A549 (cell line): ENCODE measurements at regions not wholly inside any gene's neighbourhood (a gene's known extent, or its start where the extent isn't known, plus 50 kb on each side); places are given as distances from the start of the nearest gene placed in this dataset.

Experiments
- ATAC-seq, 2 experiments: fragments of 200-7000 bp in 1 of 2; fragments of >200 bp in 1 of 2; cut with Nextera tagmentation in 1 of 2; cut with Tn5 transposase in 1 of 2; 3 replicates each; pipeline versions ENCODE4 v1.8.0 to v1.9.1; 2018 to 2020; ENCODE audit warnings: mild to moderate bottlenecking in 1 of 2, moderate library complexity in 1 of 2
- CTCF ChIA-PET: fragments of 300-600 bp; sonication (Branson Sonifier 250); formaldehyde crosslinking; extraction: SDS; loops from one replicate; lab custom pipeline; 2021; ENCODE audit warnings: antibody characterized with exemption, inconsistent platforms; lab: Yijun Ruan, JAX
- POLR2A ChIA-PET: fragments of 350-600 bp; formaldehyde crosslinking; extraction: SDS; loops from one replicate; lab custom pipeline; 2021; ENCODE audit warnings: antibody characterized with exemption, inconsistent platforms; lab: Yijun Ruan, JAX
- DNase-seq, 2 experiments: peaks; one replicate each; pipeline versions ENCODE4 v3.0.0 to v3.0.0-alpha.2; 2011 to 2016; ENCODE audit warnings: low read depth in 1 of 2, low spot score in 1 of 2
- FAIRE-seq: peaks from 2 replicates; lab custom pipeline; 2011; peaks lifted over from hg19 to GRCh38; lab: Jason Lieb, UNC
- H3K27ac ChIP-seq, 2 experiments: fragments of >200 bp; sonication (Bioruptor Twin); formaldehyde crosslinking; 3 replicates each; pipeline ENCODE4 v1.5.1; 2016 to 2017
- H3K4me1 ChIP-seq: fragments of >200 bp; sonication (Bioruptor Twin); formaldehyde crosslinking; 3 replicates; pipeline ENCODE4 v1.6.1; 2016
- H3K4me2 ChIP-seq: fragments of >200 bp; sonication (Bioruptor Twin); formaldehyde crosslinking; 3 replicates; pipeline ENCODE4 v1.6.1; 2016
- H3K4me3 ChIP-seq: fragments of >200 bp; sonication (Bioruptor Twin); formaldehyde crosslinking; 3 replicates; pipeline ENCODE4 v1.5.1; 2016
- H3K9me3 ChIP-seq: fragments of >200 bp; sonication (Bioruptor Twin); formaldehyde crosslinking; 3 replicates; pipeline ENCODE4 v1.6.1; 2016
- BCL3 ChIP-seq: fragments of >200 bp; sonication (Bioruptor Twin); formaldehyde crosslinking; IDR thresholded peaks from 3 replicates; pipeline ENCODE4 v1.6.1; 2016
- BHLHE40 ChIP-seq: IDR thresholded peaks from 2 replicates; pipeline ENCODE4 v1.6.1; 2012; ENCODE audit warnings: low read depth, low read length, inconsistent platforms
- CBX8 ChIP-seq: fragments of 200-600 bp; sonication (generic); IDR thresholded peaks from 2 replicates; pipeline ENCODE4 v1.6.1; 2016
- CEBPB ChIP-seq, 2 experiments: fragments of >200 bp in 1 of 2; sonication (Bioruptor Twin) in 1 of 2; formaldehyde crosslinking in 1 of 2; IDR thresholded peaks; 2 replicates each; pipeline ENCODE4 v1.6.1; 2012 to 2016
- E2F6 ChIP-seq: IDR thresholded peaks from 2 replicates; pipeline ENCODE4 v1.6.1; 2012; ENCODE audit warnings: low read depth, borderline replicate concordance
- EHF ChIP-seq: fragments of 250-450 bp; sonication (Bioruptor Pico); IDR thresholded peaks from 2 replicates; pipeline ENCODE4 v1.5.0; 2020; ENCODE audit warnings: mild to moderate bottlenecking
- EP300 ChIP-seq, 2 experiments: fragments of >200 bp; sonication (Bioruptor Twin); formaldehyde crosslinking; IDR thresholded peaks; 2 replicates in 1 of 2; 3 replicates in 1 of 2; pipeline ENCODE4 v1.6.1; 2016 to 2017
- FOSL2 ChIP-seq, 2 experiments: fragments of 450-650 bp in 1 of 2; fragments of >200 bp in 1 of 2; sonication (Bioruptor Twin) in 1 of 2; formaldehyde crosslinking; IDR thresholded peaks; 2 replicates each; pipeline versions ENCODE4 v1.5.0 to v1.6.1; 2016 to 2020; ENCODE audit warnings: mild to moderate bottlenecking in 1 of 2, moderate library complexity in 1 of 2
- GATA3 ChIP-seq: IDR thresholded peaks from 2 replicates; pipeline ENCODE4 v1.6.1; 2012; ENCODE audit warnings: borderline replicate concordance
- HES2 ChIP-seq: fragments of >200 bp; sonication (Bioruptor Twin); formaldehyde crosslinking; IDR thresholded peaks from 2 replicates; pipeline ENCODE4 v1.6.1; 2016
- HOXA7 ChIP-seq: fragments of 250-450 bp; sonication (Bioruptor Pico); IDR thresholded peaks from 2 replicates; pipeline ENCODE4 v1.5.0; 2020; ENCODE audit warnings: mild to moderate bottlenecking, moderate library complexity
- HOXB13 ChIP-seq: fragments of 250-450 bp; sonication (Bioruptor Pico); IDR thresholded peaks from 2 replicates; pipeline ENCODE4 v1.5.0; 2020; ENCODE audit warnings: low read depth, mild to moderate bottlenecking, moderate library complexity
- JUNB ChIP-seq: fragments of >200 bp; sonication (Bioruptor Twin); formaldehyde crosslinking; IDR thresholded peaks from 2 replicates; pipeline ENCODE4 v1.6.1; 2016
- KDM5A ChIP-seq: fragments of 200-600 bp; sonication (generic); IDR thresholded peaks from 2 replicates; pipeline ENCODE4 v1.6.1; 2016; ENCODE audit warnings: antibody characterized with exemption, mild to moderate bottlenecking
- MAFK ChIP-seq: fragments of 450-650 bp; IDR thresholded peaks from 2 replicates; pipeline ENCODE4 v1.6.1; 2014; ENCODE audit not compliant: partially characterized antibody
- MAX ChIP-seq: IDR thresholded peaks from 2 replicates; pipeline ENCODE4 v1.6.1; 2012
- MAZ ChIP-seq: fragments of 150-350 bp; IDR thresholded peaks from 2 replicates; pipeline ENCODE4 v1.6.1; 2014; ENCODE audit warnings: antibody characterized with exemption, low read depth, low read length, borderline replicate concordance
- MYC ChIP-seq: IDR thresholded peaks from 2 replicates; pipeline ENCODE4 v1.6.1; 2012; ENCODE audit warnings: mild to moderate bottlenecking, inconsistent platforms, low read length, improper control_type of control experiment, borderline replicate concordance
- NFE2L2 ChIP-seq: fragments of 150-350 bp; conservative IDR thresholded peaks from 2 replicates; pipeline ENCODE4 v1.6.1; 2014; ENCODE audit warnings: low read length
- NR3C1 ChIP-seq: fragments of >200 bp; sonication (Bioruptor Twin); formaldehyde crosslinking; IDR thresholded peaks from 3 replicates; pipeline ENCODE4 v1.6.1; 2017
- PBX3 ChIP-seq: IDR thresholded peaks from 2 replicates; pipeline ENCODE4 v1.6.1; 2012
- POLR2A ChIP-seq: IDR thresholded peaks from 2 replicates; pipeline ENCODE4 v1.6.1; 2012; ENCODE audit warnings: mild to moderate bottlenecking, low read length
- RAD21 ChIP-seq, 2 experiments: fragments of >200 bp in 1 of 2; sonication (Bioruptor Twin) in 1 of 2; formaldehyde crosslinking in 1 of 2; IDR thresholded peaks in 1 of 2; conservative IDR thresholded peaks in 1 of 2; 2 replicates in 1 of 2; 3 replicates in 1 of 2; pipeline ENCODE4 v1.6.1; 2012 to 2018; ENCODE audit warnings: inconsistent platforms in 1 of 2
- RCOR1 ChIP-seq: fragments of 150-350 bp; IDR thresholded peaks from 2 replicates; pipeline ENCODE4 v1.6.1; 2014; ENCODE audit warnings: antibody characterized with exemption, low read length, low read depth
- SMC3 ChIP-seq: fragments of >200 bp; sonication (Bioruptor Twin); formaldehyde crosslinking; IDR thresholded peaks from 3 replicates; pipeline ENCODE4 v1.6.1; 2018; ENCODE audit warnings: inconsistent platforms
- TP53 ChIP-seq: fragments of 250-450 bp; sonication (Bioruptor Pico); IDR thresholded peaks from 2 replicates; pipeline ENCODE4 v1.5.0; 2021; ENCODE audit warnings: mild to moderate bottlenecking, moderate library complexity
- ZNF302 ChIP-seq: fragments of 250-450 bp; sonication (Bioruptor Pico); IDR thresholded peaks from 2 replicates; pipeline ENCODE4 v1.9.0; 2021; ENCODE audit warnings: inconsistent platforms, mild to moderate bottlenecking, moderate library complexity
- WGBS: methylation state at CpG from one replicate; pipeline ENCODE4 v1.1.6; 2017; ENCODE audit errors: missing lambda C conversion rate; 5-methylcytosine and 5-hydroxymethylcytosine counted together

- ChIA-PET CTCF (interaction anchor here (0.8 to 1.4 kb wide), 3 partner anchors 10 to 95 kb away, joined by 3 read pairs; no protein-coding TSS in a partner anchor), POLR2A (no interaction called here)
- no peaks in the 10 kb centered on the region for H3K9me3 ChIP-seq
- peaks cover 17% of the 10 kb centered on the region for H3K4me1 ChIP-seq
- no peak overlapping the region for H3K4me2 ChIP-seq
- WGBS = 83% methylated on average over 3 of the region's 3 CpGs
- H3K27ac ChIP-seq = no peak overlapping the region
- DNase-seq (no peak), FAIRE-seq (no peak), ATAC-seq (no peak)
- no peak overlapping the region for H3K4me3 ChIP-seq
- TF ChIP-seq BHLHE40 (no peak), HOXA7 (no peak), HES2 (no peak), ZNF302 (CRISPR knock-in tag) (no peak), E2F6 (no peak), MAFK (no peak), JUNB (no peak), RCOR1 (no peak), NR3C1 (no peak), HOXB13 (CRISPR knock-in tag) (no peak), TP53 (no peak)
Measured at GRCh38 chr13:74191410-74191809, 57.2 kb upstream of the KLF12 start.

- Histone ChIP-seq H3K9me3 (no peaks in the 10 kb centered on the region), H3K4me1 (peaks cover 17% of the 10 kb centered on the region), H3K27ac (no peak overlapping the region), H3K4me3 (no peak overlapping the region), H3K4me2 (no peak overlapping the region)
- FAIRE-seq (no peak), DNase-seq (no peak), ATAC-seq (no peak)
- TF ChIP-seq MAFK (peak; percentile 30), BCL3 (no peak)
- WGBS = 81% methylated on average over 1 of the region's 1 CpG
- ChIA-PET POLR2A (no interaction called here), CTCF (interaction anchor here (1.1 to 1.4 kb wide), 2 partner anchors 10 to 11 kb away, joined by 3 read pairs; no protein-coding TSS in a partner anchor)
Measured at GRCh38 chr13:74190999-74191398, 56.8 kb upstream of the KLF12 start.

- 12% methylated on average over 2 of the region's 2 CpGs for WGBS
- peak; percentile 25 to 79 for DNase-seq
- ChIA-PET CTCF (no interaction called here), POLR2A (no interaction called here)
- peak overlapping the region; percentile 37; the same call in 2 of the 3 replicates for H3K4me2 ChIP-seq
- peaks cover 17% of the 10 kb centered on the region for H3K4me1 ChIP-seq
- peak; percentile 94 to 98 for ATAC-seq
- H3K9me3 ChIP-seq = no peaks in the 10 kb centered on the region
- no peak for FAIRE-seq
- TF ChIP-seq KDM5A (no peak), MAZ (no peak), GATA3 (peak; percentile 67; the same call in 1 of the 2 replicates), EHF (CRISPR knock-in tag) (no peak), EP300 (IDR thresholded peaks at IDR 0.05) (no peak), PBX3 (no peak), JUNB (peak; percentile 62), FOSL2 (IDR thresholded peaks at IDR 0.05) (0 out of 2 replicates have a peak, but pooled peaks have one; percentile 34), FOSL2 (CRISPR knock-in tag; IDR thresholded peaks at IDR 0.05) (peak; percentile 72), NFE2L2 (peak; percentile 69), BHLHE40 (no peak), MAX (no peak), MAFK (peak; percentile 90), RAD21 (conservative IDR thresholded peaks at IDR 0.05 in 1 of 2, IDR thresholded peaks at IDR 0.05 in 1 of 2) (no peak), CBX8 (no peak), SMC3 (no peak), CEBPB (IDR thresholded peaks at IDR 0.05) (no peak), MYC (no peak), POLR2A (no peak)
- H3K4me3 ChIP-seq = no peak overlapping the region
- peak overlapping the region; percentile 64 to 77; a peak in 5 of 6 replicates for H3K27ac ChIP-seq
Measured at GRCh38 chr13:74187564-74187963, 53.4 kb upstream of the KLF12 start.
